Right lobe of liver (tissue), 4 donors: ENCODE measurements at regions not wholly inside any gene's neighbourhood (a gene's known extent, or its start where the extent isn't known, plus 50 kb on each side); places are given as distances from the start of the nearest gene placed in this dataset.

Experiments
- POLR2A ChIP-seq: fragments of 450-650 bp; IDR thresholded peaks from one replicate; pipeline ENCODE4 v1.6.1; 2017; ENCODE audit warnings: antibody characterized with exemption, mild to moderate bottlenecking
- TF ChIP-seq, protein P1 (sequence below), 4 donors: fragments of 200-600 bp in 3 of 4; fragments of 450-650 bp in 1 of 4; IDR thresholded peaks; one replicate each; pipeline versions ENCODE4 v1.5.1 to v1.8.0; 2016 to 2022; ENCODE audit warnings: antibody characterized with exemption in 4 of 4, mild to moderate bottlenecking in 2 of 4
- donor health status: DM: no; HTN: no; CAD: no.
- donor health status: DM: no; HTN: no; CAD: no.
- donor health status: DM: no; HTN: yes; CAD: no.

DNA sequence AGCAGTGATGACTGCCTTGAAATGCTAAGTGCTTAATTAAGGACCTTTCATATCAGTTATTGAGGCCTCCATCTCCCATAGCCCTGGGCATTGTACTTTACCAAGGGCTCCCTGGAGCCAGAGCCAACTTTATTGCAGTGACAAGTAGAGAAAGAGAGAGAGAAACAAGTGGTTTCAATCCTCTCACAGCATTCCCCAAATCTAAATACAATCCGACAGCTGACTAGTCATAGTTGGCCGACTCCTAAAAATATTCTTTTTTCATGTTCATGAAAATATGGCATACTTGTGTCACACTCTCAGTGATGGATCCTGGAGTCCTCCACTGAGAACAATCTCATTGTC lies 127.0 kb upstream of the TFAP2D start:
- TF ChIP-seq, protein P1, sequence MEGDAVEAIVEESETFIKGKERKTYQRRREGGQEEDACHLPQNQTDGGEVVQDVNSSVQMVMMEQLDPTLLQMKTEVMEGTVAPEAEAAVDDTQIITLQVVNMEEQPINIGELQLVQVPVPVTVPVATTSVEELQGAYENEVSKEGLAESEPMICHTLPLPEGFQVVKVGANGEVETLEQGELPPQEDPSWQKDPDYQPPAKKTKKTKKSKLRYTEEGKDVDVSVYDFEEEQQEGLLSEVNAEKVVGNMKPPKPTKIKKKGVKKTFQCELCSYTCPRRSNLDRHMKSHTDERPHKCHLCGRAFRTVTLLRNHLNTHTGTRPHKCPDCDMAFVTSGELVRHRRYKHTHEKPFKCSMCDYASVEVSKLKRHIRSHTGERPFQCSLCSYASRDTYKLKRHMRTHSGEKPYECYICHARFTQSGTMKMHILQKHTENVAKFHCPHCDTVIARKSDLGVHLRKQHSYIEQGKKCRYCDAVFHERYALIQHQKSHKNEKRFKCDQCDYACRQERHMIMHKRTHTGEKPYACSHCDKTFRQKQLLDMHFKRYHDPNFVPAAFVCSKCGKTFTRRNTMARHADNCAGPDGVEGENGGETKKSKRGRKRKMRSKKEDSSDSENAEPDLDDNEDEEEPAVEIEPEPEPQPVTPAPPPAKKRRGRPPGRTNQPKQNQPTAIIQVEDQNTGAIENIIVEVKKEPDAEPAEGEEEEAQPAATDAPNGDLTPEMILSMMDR (IDR thresholded peaks at IDR 0.05), result no peak
- no peak for TF ChIP-seq POLR2A
